ENCODE measurements at regions not wholly inside any gene's neighbourhood (a gene's known extent, or its start where the extent isn't known, plus 50 kb on each side); places are given as distances from the start of the nearest gene placed in this dataset.

- TF ChIP-seq, protein P1, sequence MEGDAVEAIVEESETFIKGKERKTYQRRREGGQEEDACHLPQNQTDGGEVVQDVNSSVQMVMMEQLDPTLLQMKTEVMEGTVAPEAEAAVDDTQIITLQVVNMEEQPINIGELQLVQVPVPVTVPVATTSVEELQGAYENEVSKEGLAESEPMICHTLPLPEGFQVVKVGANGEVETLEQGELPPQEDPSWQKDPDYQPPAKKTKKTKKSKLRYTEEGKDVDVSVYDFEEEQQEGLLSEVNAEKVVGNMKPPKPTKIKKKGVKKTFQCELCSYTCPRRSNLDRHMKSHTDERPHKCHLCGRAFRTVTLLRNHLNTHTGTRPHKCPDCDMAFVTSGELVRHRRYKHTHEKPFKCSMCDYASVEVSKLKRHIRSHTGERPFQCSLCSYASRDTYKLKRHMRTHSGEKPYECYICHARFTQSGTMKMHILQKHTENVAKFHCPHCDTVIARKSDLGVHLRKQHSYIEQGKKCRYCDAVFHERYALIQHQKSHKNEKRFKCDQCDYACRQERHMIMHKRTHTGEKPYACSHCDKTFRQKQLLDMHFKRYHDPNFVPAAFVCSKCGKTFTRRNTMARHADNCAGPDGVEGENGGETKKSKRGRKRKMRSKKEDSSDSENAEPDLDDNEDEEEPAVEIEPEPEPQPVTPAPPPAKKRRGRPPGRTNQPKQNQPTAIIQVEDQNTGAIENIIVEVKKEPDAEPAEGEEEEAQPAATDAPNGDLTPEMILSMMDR (conservative IDR thresholded peaks at IDR 0.05; ENCODE audit: low read depth, low read length): no peak
- TF ChIP-seq POLR2A (IDR thresholded peaks at IDR 0.05; ENCODE audit: low read depth, low read length) (no peak), SMC3 (IDR thresholded peaks at IDR 0.05; ENCODE audit: low read depth, low read length) (no peak), MAZ (IDR thresholded peaks at IDR 0.05; ENCODE audit: borderline replicate concordance, low read depth, low read length) (no peak), RAD21 (IDR thresholded peaks at IDR 0.05; ENCODE audit: low read length) (no peak), CEBPB (IDR thresholded peaks at IDR 0.05; ENCODE audit: low read depth, low read length) (no peak)
Observed at GRCh38 chr9:129558551-129559505, 62.1 kb downstream of the C9orf50 start (continued).
